Keratinocyte (primary cell): ENCODE measurements at regions not wholly inside any gene's neighbourhood (a gene's known extent, or its start where the extent isn't known, plus 50 kb on each side); places are given as distances from the start of the nearest gene placed in this dataset.

Experiments used
- EZH2 ChIP-seq: IDR thresholded peaks from one replicate; pipeline ENCODE4 v1.6.1; 2012; ENCODE audit warnings: inconsistent platforms, mild to moderate bottlenecking, low read length, moderate library complexity
- TF ChIP-seq, protein P1 (sequence below), 3 experiments: IDR thresholded peaks in 1 of 3; conservative IDR thresholded peaks in 1 of 3; optimal IDR thresholded peaks in 1 of 3; 2 replicates in 2 of 3; 3 replicates in 1 of 3; pipeline versions ENCODE3 to v1.5.1; 2011; ENCODE audit warnings: low read length in 3 of 3, mild to moderate bottlenecking in 3 of 3, moderate library complexity in 2 of 3, control low read depth in 1 of 3, inconsistent platforms in 1 of 3; ENCODE audit not compliant: insufficient read depth in 2 of 3; ENCODE audit errors: extremely low read depth in 1 of 3

DNA sequence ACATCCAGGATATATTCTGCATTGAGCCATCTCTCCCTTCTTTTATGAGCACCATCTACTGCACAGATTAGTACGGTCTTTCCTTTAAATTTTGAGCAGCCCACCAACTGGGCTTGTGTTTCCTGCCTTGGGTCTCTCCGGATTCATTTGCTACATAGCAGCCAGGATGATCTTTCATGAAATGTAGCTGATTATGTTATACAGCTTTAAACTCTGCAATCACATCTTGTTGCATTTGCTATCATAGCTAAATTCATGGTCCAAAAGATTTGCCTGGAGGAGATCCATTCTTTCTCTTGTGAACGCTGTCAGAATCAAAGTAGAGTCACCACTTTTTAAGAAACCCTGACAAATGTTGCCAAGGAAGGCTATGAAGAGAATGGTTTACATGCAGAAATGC, 215.1 kb upstream of the LRRTM4 start:
- TF ChIP-seq, protein P1, sequence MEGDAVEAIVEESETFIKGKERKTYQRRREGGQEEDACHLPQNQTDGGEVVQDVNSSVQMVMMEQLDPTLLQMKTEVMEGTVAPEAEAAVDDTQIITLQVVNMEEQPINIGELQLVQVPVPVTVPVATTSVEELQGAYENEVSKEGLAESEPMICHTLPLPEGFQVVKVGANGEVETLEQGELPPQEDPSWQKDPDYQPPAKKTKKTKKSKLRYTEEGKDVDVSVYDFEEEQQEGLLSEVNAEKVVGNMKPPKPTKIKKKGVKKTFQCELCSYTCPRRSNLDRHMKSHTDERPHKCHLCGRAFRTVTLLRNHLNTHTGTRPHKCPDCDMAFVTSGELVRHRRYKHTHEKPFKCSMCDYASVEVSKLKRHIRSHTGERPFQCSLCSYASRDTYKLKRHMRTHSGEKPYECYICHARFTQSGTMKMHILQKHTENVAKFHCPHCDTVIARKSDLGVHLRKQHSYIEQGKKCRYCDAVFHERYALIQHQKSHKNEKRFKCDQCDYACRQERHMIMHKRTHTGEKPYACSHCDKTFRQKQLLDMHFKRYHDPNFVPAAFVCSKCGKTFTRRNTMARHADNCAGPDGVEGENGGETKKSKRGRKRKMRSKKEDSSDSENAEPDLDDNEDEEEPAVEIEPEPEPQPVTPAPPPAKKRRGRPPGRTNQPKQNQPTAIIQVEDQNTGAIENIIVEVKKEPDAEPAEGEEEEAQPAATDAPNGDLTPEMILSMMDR (optimal IDR thresholded peaks at IDR 0.05 in 1 of 3, IDR thresholded peaks at IDR 0.05 in 1 of 3, conservative IDR thresholded peaks at IDR 0.05 in 1 of 3; ENCODE audit: extremely low read depth in 1 of 3, insufficient read depth in 2 of 3, low read length in 3 of 3) = no peak
- TF ChIP-seq EZH2 = no peak
